ENCODE measurements at regions not wholly inside any gene's neighbourhood (a gene's known extent, or its start where the extent isn't known, plus 50 kb on each side); places are given as distances from the start of the nearest gene placed in this dataset.
"Not testable (repeated sequence)": the region's sequence is repeated elsewhere in the genome, so short reads cannot be mapped to it uniquely, and the experiment has no call there.

GRCh38 chr2:209312450-209312849, 111.4 kb upstream of the MAP2 start:
- TF ChIP-seq CTCF (conservative IDR thresholded peaks at IDR 0.05); EZH2 (IDR thresholded peaks at IDR 0.05; ENCODE audit: low read depth): not testable (repeated sequence)
